SK-N-SH treated with all-trans-retinoic acid at 6 μM for 48 hours (cell line): ENCODE measurements at regions not wholly inside any gene's neighbourhood (a gene's known extent, or its start where the extent isn't known, plus 50 kb on each side); places are given as distances from the start of the nearest gene placed in this dataset.

ENCODE experiments used
- ATAC-seq: fragments of 200-7000 bp; cut with Tn5 transposase; 3 replicates; pipeline ENCODE4 v1.9.1; 2020; ENCODE audit warnings: mild to moderate bottlenecking, moderate library complexity
- CSDC2 ChIP-seq: fragments of 250-450 bp; sonication (Bioruptor Pico); IDR thresholded peaks from 2 replicates; pipeline ENCODE4 v1.5.0; 2020; ENCODE audit warnings: mild to moderate bottlenecking, moderate library complexity
- CSRNP3 ChIP-seq: fragments of 250-450 bp; sonication (Bioruptor Pico); IDR thresholded peaks from 2 replicates; pipeline ENCODE4 v1.5.1; 2021; ENCODE audit warnings: mild to moderate bottlenecking, moderate library complexity
- ESRRG ChIP-seq: fragments of 250-450 bp; sonication (Bioruptor Pico); IDR thresholded peaks from 2 replicates; pipeline ENCODE4 v1.6.1; 2021; ENCODE audit warnings: mild to moderate bottlenecking
- ISL1 ChIP-seq: fragments of 250-450 bp; sonication (Bioruptor Pico); IDR thresholded peaks from 2 replicates; pipeline ENCODE4 v2.1.2; 2022; ENCODE audit warnings: mild to moderate bottlenecking, moderate library complexity
- POU6F1 ChIP-seq: fragments of 250-450 bp; sonication (Bioruptor Pico); IDR thresholded peaks from 2 replicates; pipeline ENCODE4 v1.8.0; 2021; ENCODE audit warnings: low read depth, mild to moderate bottlenecking, moderate library complexity, borderline replicate concordance
- PPARA ChIP-seq: fragments of 250-450 bp; sonication (Bioruptor Pico); IDR thresholded peaks from 2 replicates; pipeline ENCODE4 v1.5.0; 2020; ENCODE audit warnings: mild to moderate bottlenecking, borderline replicate concordance
- RARB ChIP-seq: fragments of 250-450 bp; sonication (Bioruptor Pico); IDR thresholded peaks from 2 replicates; pipeline ENCODE4 v1.8.0; 2021; ENCODE audit warnings: mild to moderate bottlenecking, moderate library complexity
- SNAI2 ChIP-seq: fragments of 250-450 bp; sonication (Bioruptor Pico); IDR thresholded peaks from 2 replicates; pipeline ENCODE4 v1.5.0; 2020; ENCODE audit warnings: mild to moderate bottlenecking, moderate library complexity
- TCF4 ChIP-seq: fragments of 250-450 bp; sonication (Bioruptor Pico); IDR thresholded peaks from 2 replicates; pipeline ENCODE4 v1.8.0; 2021; ENCODE audit warnings: mild to moderate bottlenecking, moderate library complexity, borderline replicate concordance
- TOX ChIP-seq: fragments of 250-450 bp; sonication (Bioruptor Pico); IDR thresholded peaks from 2 replicates; pipeline ENCODE4 v1.8.0; 2021; ENCODE audit warnings: mild to moderate bottlenecking, moderate library complexity, borderline replicate concordance
- TSHZ2 ChIP-seq: fragments of 250-450 bp; sonication (Bioruptor Pico); IDR thresholded peaks from 2 replicates; pipeline ENCODE4 v1.5.0; 2020; ENCODE audit warnings: mild to moderate bottlenecking, moderate library complexity
- ZC3H10 ChIP-seq: fragments of 250-450 bp; sonication (Bioruptor Pico); IDR thresholded peaks from 2 replicates; pipeline ENCODE4 v1.5.1; 2021; ENCODE audit warnings: mild to moderate bottlenecking, moderate library complexity
- ZFP3 ChIP-seq: fragments of 250-450 bp; sonication (Bioruptor Pico); IDR thresholded peaks from 2 replicates; pipeline ENCODE4 v1.5.0; 2020; ENCODE audit warnings: mild to moderate bottlenecking, moderate library complexity
- ZFP30 ChIP-seq: fragments of 450-650 bp; formaldehyde crosslinking; IDR thresholded peaks from 2 replicates; pipeline ENCODE4 v1.5.0; 2022; ENCODE audit warnings: mild to moderate bottlenecking, moderate library complexity
- ZNF565 ChIP-seq: fragments of 450-650 bp; formaldehyde crosslinking; conservative IDR thresholded peaks from 2 replicates; pipeline ENCODE4 v1.5.0; 2020; ENCODE audit warnings: low read depth, mild to moderate bottlenecking, moderate library complexity
- ZNF70 ChIP-seq: fragments of 450-650 bp; formaldehyde crosslinking; IDR thresholded peaks from 2 replicates; pipeline ENCODE4 v1.5.0; 2020; ENCODE audit warnings: mild to moderate bottlenecking, moderate library complexity
- ZNF8 ChIP-seq: fragments of 450-650 bp; formaldehyde crosslinking; IDR thresholded peaks from 2 replicates; pipeline ENCODE4 v1.5.0; 2020; ENCODE audit warnings: mild to moderate bottlenecking, moderate library complexity
- TF ChIP-seq, protein P1 (sequence below): fragments of 250-450 bp; sonication (Bioruptor Pico); IDR thresholded peaks from 2 replicates; pipeline ENCODE4 v1.8.0; 2020; ENCODE audit warnings: mild to moderate bottlenecking, moderate library complexity, borderline replicate concordance
- TF ChIP-seq, protein P2 (sequence below): fragments of 250-450 bp; sonication (Bioruptor Pico); IDR thresholded peaks from 2 replicates; pipeline ENCODE4 v1.5.1; 2020; ENCODE audit warnings: low read depth, mild to moderate bottlenecking, moderate library complexity

DNA sequence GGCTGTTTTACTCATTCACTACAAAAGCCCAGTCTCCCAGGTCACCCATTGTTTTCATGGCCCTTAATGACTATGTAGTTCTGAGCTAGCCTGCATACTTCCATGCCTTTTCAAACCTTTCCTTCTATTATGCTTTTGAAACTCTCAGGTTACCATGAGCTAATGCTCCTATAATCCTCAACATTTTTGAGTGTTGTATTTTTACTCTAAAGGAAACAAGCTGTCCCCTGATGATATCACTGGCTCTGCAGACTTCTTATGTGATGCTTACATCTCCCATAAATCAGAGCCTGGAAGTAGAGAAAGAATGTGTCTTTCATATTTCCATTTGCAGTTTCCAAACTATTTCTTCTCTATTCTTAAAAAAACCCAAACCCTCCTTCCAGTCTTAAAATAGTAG lies 159.0 kb upstream of the RAG2 start:
- ATAC-seq, result peak; percentile 86
- TF ChIP-seq ZC3H10 (CRISPR knock-in tag) (no peak), ZNF8 (CRISPR knock-in tag) (no peak), ZNF565 (no peak), TCF4 (no peak), ZNF70 (no peak), ISL1 (CRISPR knock-in tag) (no peak)

GRCh38 chr11:36753960-36754359 lies 155.9 kb upstream of the RAG2 start:
- no peak for TF ChIP-seq ZC3H10 (CRISPR knock-in tag)
- no peak for TF ChIP-seq POU6F1 (CRISPR knock-in tag)
- TF ChIP-seq, protein P1, sequence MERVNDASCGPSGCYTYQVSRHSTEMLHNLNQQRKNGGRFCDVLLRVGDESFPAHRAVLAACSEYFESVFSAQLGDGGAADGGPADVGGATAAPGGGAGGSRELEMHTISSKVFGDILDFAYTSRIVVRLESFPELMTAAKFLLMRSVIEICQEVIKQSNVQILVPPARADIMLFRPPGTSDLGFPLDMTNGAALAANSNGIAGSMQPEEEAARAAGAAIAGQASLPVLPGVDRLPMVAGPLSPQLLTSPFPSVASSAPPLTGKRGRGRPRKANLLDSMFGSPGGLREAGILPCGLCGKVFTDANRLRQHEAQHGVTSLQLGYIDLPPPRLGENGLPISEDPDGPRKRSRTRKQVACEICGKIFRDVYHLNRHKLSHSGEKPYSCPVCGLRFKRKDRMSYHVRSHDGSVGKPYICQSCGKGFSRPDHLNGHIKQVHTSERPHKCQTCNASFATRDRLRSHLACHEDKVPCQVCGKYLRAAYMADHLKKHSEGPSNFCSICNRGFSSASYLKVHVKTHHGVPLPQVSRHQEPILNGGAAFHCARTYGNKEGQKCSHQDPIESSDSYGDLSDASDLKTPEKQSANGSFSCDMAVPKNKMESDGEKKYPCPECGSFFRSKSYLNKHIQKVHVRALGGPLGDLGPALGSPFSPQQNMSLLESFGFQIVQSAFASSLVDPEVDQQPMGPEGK, result no peak
- no peak for TF ChIP-seq ZFP30 (CRISPR knock-in tag)
- TF ChIP-seq ESRRG, result no peak
- no peak for TF ChIP-seq ZNF565
- no peak for TF ChIP-seq ZFP3
- no peak for TF ChIP-seq SNAI2 (CRISPR knock-in tag)
- TF ChIP-seq TSHZ2, result no peak
- no peak for TF ChIP-seq RARB (CRISPR knock-in tag)
- TF ChIP-seq, protein P2, sequence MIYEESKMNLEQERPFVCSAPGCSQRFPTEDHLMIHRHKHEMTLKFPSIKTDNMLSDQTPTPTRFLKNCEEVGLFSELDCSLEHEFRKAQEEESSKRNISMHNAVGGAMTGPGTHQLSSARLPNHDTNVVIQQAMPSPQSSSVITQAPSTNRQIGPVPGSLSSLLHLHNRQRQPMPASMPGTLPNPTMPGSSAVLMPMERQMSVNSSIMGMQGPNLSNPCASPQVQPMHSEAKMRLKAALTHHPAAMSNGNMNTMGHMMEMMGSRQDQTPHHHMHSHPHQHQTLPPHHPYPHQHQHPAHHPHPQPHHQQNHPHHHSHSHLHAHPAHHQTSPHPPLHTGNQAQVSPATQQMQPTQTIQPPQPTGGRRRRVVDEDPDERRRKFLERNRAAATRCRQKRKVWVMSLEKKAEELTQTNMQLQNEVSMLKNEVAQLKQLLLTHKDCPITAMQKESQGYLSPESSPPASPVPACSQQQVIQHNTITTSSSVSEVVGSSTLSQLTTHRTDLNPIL (CRISPR knock-in tag), result no peak

DNA sequence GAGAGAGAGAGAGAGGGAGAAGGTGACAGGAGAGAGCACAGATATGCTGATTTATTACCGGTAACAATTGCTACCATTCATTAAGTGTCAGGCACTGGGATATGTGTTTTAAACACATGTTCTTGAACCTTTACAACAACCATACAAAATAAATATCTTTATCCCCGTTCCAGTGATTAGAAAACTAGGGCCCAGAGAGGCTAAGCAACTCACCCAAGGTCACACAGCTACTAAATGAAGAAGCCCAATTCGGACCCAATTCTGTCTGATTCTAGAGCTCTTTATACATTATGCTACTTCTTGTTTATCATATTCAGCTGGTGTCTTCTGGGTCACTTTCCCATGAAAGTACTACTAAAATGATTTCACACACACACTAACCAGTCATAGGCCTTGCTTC lies 154.0 kb upstream of the RAG2 start:
- no peak for TF ChIP-seq CSDC2 (CRISPR knock-in tag)
- ATAC-seq, result no peak

More at GRCh38 chr11:36753960-36754359, 155.9 kb upstream of the RAG2 start:
- no peak for ATAC-seq

- no peak for TF ChIP-seq SNAI2 (CRISPR knock-in tag)
- TF ChIP-seq ISL1 (CRISPR knock-in tag), result peak; percentile 59
- peak; percentile 67 for TF ChIP-seq TSHZ2
- ATAC-seq, result no peak; the same call in 2 of the 3 replicates
These were observed 153.3 kb upstream of the RAG2 start for GRCh38 chr11:36751335-36751781.

DNA sequence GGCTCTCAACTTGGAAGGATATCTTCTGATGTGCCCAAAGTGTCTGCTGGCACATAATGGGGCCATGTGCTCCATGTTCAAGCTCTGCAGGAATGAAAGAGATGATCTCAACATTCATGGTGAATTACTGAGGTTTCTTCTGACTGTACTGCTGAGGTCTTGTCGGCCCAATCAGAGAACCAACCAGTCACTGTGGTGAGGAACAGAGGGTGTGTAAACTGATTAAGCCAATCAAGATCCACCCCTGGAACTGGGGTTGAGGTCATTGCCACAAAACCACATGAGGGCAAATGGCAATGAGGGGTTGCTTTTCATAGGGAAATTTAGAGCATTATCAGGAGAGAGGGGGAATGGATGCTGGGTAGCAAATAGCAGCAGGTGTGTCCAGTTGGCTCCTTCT lies 152.3 kb upstream of the RAG2 start:
- ATAC-seq, result no peak
- TF ChIP-seq POU6F1 (CRISPR knock-in tag) (no peak), ZNF565 (no peak), RARB (CRISPR knock-in tag) (no peak), ESRRG (no peak), ZNF8 (CRISPR knock-in tag) (no peak), CSRNP3 (CRISPR knock-in tag) (no peak), ZFP30 (CRISPR knock-in tag) (no peak), PPARA (CRISPR knock-in tag) (no peak), SNAI2 (CRISPR knock-in tag) (no peak), ISL1 (CRISPR knock-in tag) (no peak), TOX (no peak), ZC3H10 (CRISPR knock-in tag) (no peak)
- TF ChIP-seq, protein P2 (CRISPR knock-in tag), result no peak
